SU-DHL-6 (cell line): ENCODE measurements at regions not wholly inside any gene's neighbourhood (a gene's known extent, or its start where the extent isn't known, plus 50 kb on each side); places are given as distances from the start of the nearest gene placed in this dataset.

Experiments
- H2AFZ ChIP-seq: fragments of 200-600 bp; sonication (generic); 2 replicates; pipeline ENCODE4 v1.6.1; 2014; ENCODE audit warnings: low read depth, mild to moderate bottlenecking, moderate library complexity, mixed read lengths, antibody characterized with exemption, low read length; ENCODE audit not compliant: severe bottlenecking
- H3F3A ChIP-seq: fragments of 200-600 bp; shearing (Covaris generic); 2 replicates; pipeline ENCODE4 v1.6.0; 2016; ENCODE audit warnings: antibody characterized with exemption, mild to moderate bottlenecking; ENCODE audit not compliant: insufficient read depth
- H3K27ac ChIP-seq: fragments of 200-600 bp; sonication (generic); 2 replicates; pipeline ENCODE4 v1.5.1; 2016; ENCODE audit warnings: low read depth, mild to moderate bottlenecking, low read length, moderate library complexity, mixed read lengths
- H3K27me3 ChIP-seq: fragments of 200-600 bp; sonication (generic), shearing (Covaris generic); 2 replicates; pipeline ENCODE4 v1.6.0; 2014; ENCODE audit warnings: mild to moderate bottlenecking, low read length
- H3K36me3 ChIP-seq: fragments of 200-600 bp; sonication (generic); 2 replicates; pipeline ENCODE4 v1.6.1; 2014; ENCODE audit warnings: mild to moderate bottlenecking, low read length, mixed read lengths
- H3K4me2 ChIP-seq: fragments of 300-600, 200-600 bp; shearing (Covaris generic), sonication (generic); 2 replicates; pipeline ENCODE4 v1.6.0; 2014; ENCODE audit warnings: low read length, low read depth, mild to moderate bottlenecking; ENCODE audit not compliant: poor library complexity, severe bottlenecking
- H3K4me3 ChIP-seq: fragments of 200-600 bp; sonication (generic); 2 replicates; pipeline ENCODE4 v1.5.1; 2014; ENCODE audit warnings: antibody characterized with exemption, low read length, mild to moderate bottlenecking, mixed read lengths; ENCODE audit not compliant: insufficient read depth, poor library complexity, severe bottlenecking
- H3K79me2 ChIP-seq: fragments of 200-600 bp; sonication (generic); 2 replicates; pipeline ENCODE4 v1.6.1; 2014; ENCODE audit warnings: mild to moderate bottlenecking, low read length, moderate library complexity; ENCODE audit not compliant: insufficient read depth
- H3K9ac ChIP-seq: fragments of 200-600 bp; sonication (generic); 2 replicates; pipeline ENCODE4 v1.7.0; 2014; ENCODE audit warnings: mild to moderate bottlenecking, low read length
- H3K9me2 ChIP-seq: fragments of 200-600 bp; sonication (generic); replicated peaks from 2 replicates; pipeline ENCODE4 v1.6.1; 2014; ENCODE audit warnings: low read length; ENCODE audit not compliant: insufficient read depth
- H3K9me3 ChIP-seq: fragments of 200-600 bp; sonication (generic); 2 replicates; pipeline ENCODE4 v1.6.1; 2014; ENCODE audit warnings: low read length, mixed read lengths; ENCODE audit not compliant: insufficient read depth
- H4K20me1 ChIP-seq: fragments of 200-600 bp; sonication (generic); 2 replicates; pipeline ENCODE4 v1.6.1; 2014; ENCODE audit warnings: low read depth, mild to moderate bottlenecking, antibody characterized with exemption, low read length, moderate library complexity, mixed read lengths
- CTCF ChIP-seq: fragments of 200-600 bp; sonication (generic); IDR thresholded peaks from one replicate; pipeline ENCODE4 v1.5.1; 2017; ENCODE audit warnings: antibody characterized with exemption, mild to moderate bottlenecking, low read length, moderate library complexity; ENCODE audit not compliant: insufficient read depth, poor library complexity, severe bottlenecking
- EZH2phosphoT487 ChIP-seq: fragments of 200-600 bp; sonication (generic), shearing (Covaris generic); conservative IDR thresholded peaks from 2 replicates; pipeline ENCODE4 v1.6.1; 2018; ENCODE audit warnings: mild to moderate bottlenecking, antibody characterized with exemption, low read length, moderate library complexity, mixed read lengths

DNA sequence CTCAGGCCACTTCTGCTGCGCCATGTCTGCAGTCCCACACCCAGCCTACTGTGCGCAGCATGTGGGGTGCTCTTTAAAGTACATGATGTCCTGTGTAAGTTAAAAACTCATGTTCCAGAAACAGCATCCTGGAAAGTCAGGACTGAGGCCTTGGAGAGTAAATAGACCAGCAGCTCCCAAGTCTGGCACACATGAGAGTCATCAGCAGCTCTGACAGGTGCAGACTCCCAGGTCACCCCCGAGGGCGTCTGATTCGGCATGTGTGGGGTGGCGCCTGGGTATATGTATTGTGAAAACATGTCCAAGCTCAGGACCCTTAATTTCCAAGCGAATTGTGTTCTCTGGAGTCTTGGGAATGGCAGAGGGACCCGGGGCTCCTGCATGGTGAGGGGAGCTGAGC, 120.1 kb upstream of the RUNX3 start:
- no peaks in the 10 kb centered on the region for H3K27me3 ChIP-seq
- no peaks in the 10 kb centered on the region for H3F3A ChIP-seq
- TF ChIP-seq EZH2phosphoT487: no peak
- no peak for TF ChIP-seq CTCF

DNA sequence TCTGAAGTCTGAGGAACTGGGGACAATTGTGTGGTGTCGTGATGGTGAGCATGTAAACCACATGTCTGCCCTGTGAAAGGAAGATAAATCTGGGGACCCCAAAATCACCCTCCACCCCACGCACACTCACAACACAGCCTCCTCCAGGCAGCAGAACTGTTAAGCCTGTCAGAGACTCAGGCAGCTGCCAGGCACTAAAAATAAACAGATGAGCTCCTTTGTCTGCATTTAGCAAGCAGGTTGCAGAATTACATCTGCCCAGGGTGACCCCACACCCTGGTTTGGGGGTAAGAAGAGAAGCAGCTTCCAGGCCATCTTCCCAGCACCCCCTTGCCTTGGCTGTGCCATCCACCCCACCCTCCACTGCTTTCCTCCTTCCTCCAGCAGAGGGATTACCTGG, 119.1 kb upstream of the RUNX3 start:
- Histone ChIP-seq H3K79me2 (no peaks in the 10 kb centered on the region), H3K27me3 (no peaks in the 10 kb centered on the region), H3K4me2 (no peak overlapping the region), H2AFZ (no peak overlapping the region), H3K9me3 (no peaks in the 10 kb centered on the region), H3K36me3 (no peaks in the 10 kb centered on the region), H3K9ac (no peak overlapping the region), H3K27ac (no peak overlapping the region), H3F3A (no peaks in the 10 kb centered on the region), H3K9me2 (no peaks in the 10 kb centered on the region), H3K4me3 (no peak overlapping the region), H4K20me1 (no peaks in the 10 kb centered on the region)
- no peak for TF ChIP-seq CTCF
- TF ChIP-seq EZH2phosphoT487: no peak

More for the DNA sequence above, 120.1 kb upstream of the RUNX3 start:
- H2AFZ ChIP-seq: no peak overlapping the region
- no peak overlapping the region for H3K27ac ChIP-seq
- no peaks in the 10 kb centered on the region for H3K79me2 ChIP-seq
- no peaks in the 10 kb centered on the region for H3K9me3 ChIP-seq
- no peak overlapping the region for H3K9ac ChIP-seq
- H3K36me3 ChIP-seq: no peaks in the 10 kb centered on the region
- no peak overlapping the region for H3K4me2 ChIP-seq
- no peak overlapping the region for H3K4me3 ChIP-seq
- H4K20me1 ChIP-seq: no peaks in the 10 kb centered on the region
- H3K9me2 ChIP-seq: no peaks in the 10 kb centered on the region

GRCh38 chr1:25048728-25049127, 118.7 kb upstream of the RUNX3 start:
- Histone ChIP-seq H3K36me3 (no peaks in the 10 kb centered on the region), H3K27me3 (no peaks in the 10 kb centered on the region), H3K9me2 (no peaks in the 10 kb centered on the region), H3K9ac (no peak overlapping the region), H4K20me1 (no peaks in the 10 kb centered on the region), H3F3A (no peaks in the 10 kb centered on the region), H2AFZ (no peak overlapping the region), H3K9me3 (no peaks in the 10 kb centered on the region), H3K4me2 (no peak overlapping the region), H3K79me2 (no peaks in the 10 kb centered on the region), H3K27ac (no peak overlapping the region), H3K4me3 (no peak overlapping the region)
- TF ChIP-seq EZH2phosphoT487 (no peak), CTCF (no peak)
